Activated CD4-positive, alpha-beta T cell treated with anti-CD3 and anti-CD28 coated beads for 36 hours (primary cell): ENCODE measurements at regions not wholly inside any gene's neighbourhood (a gene's known extent, or its start where the extent isn't known, plus 50 kb on each side); places are given as distances from the start of the nearest gene placed in this dataset.

ENCODE experiments used
- ATAC-seq: fragments of 200-7000 bp; cut with Tn5 transposase; one replicate; pipeline ENCODE4 v1.10.0; 2021; ENCODE audit warnings: mild to moderate bottlenecking, moderate library complexity
- CTCF ChIA-PET: fragments of 350-600 bp; sonication (Branson Sonifier 250); formaldehyde crosslinking; loops from one replicate; lab custom pipeline; 2021; ENCODE audit warnings: antibody characterized with exemption; lab: Charles Lee
- POLR2A ChIA-PET: fragments of 350-600 bp; sonication (Branson Sonifier 250); formaldehyde crosslinking; loops from one replicate; lab custom pipeline; 2021; ENCODE audit warnings: antibody characterized with exemption, inconsistent platforms; lab: Charles Lee
- DNase-seq: peaks from one replicate; pipeline ENCODE4 v3.0.0-alpha.2; 2020
- H3K27ac Mint-ChIP-seq: one replicate; pipeline ENCODE4 v1.8.0; 2021; ENCODE audit warnings: mixed read lengths
- H3K27me3 Mint-ChIP-seq: one replicate; pipeline ENCODE4 v1.8.0; 2021; ENCODE audit warnings: mixed read lengths
- H3K36me3 Mint-ChIP-seq: one replicate; pipeline ENCODE4 v1.8.0; 2021; ENCODE audit warnings: low read depth, mixed read lengths
- H3K4me1 Mint-ChIP-seq: one replicate; pipeline ENCODE4 v1.8.0; 2021; ENCODE audit warnings: mixed read lengths
- H3K4me3 Mint-ChIP-seq: one replicate; pipeline ENCODE4 v1.8.0; 2021; ENCODE audit warnings: mild to moderate bottlenecking, moderate library complexity, mixed read lengths
- H3K9me3 Mint-ChIP-seq: one replicate; pipeline ENCODE4 v1.8.0; 2021; ENCODE audit warnings: low read depth, mixed read lengths
- intact Hi-C, 2 experiments: fragments of 100-400 bp; cut with DNase I in 1 of 2; cut with micrococcal nuclease in 1 of 2; formaldehyde crosslinking; loops; one replicate each; pipeline versions ENCODE4 v1.14.2 to v1.15.1; 2022 to 2024; cut with DNase I, micrococcal nuclease

GRCh38 chr13:82654861-82655855, 1227.1 kb downstream of the SLITRK1 start:
- ATAC-seq (no peak), DNase-seq (no peak)
- POLR2A ChIA-PET = no interaction called here
- no peaks in the 10 kb centered on the region for H3K36me3 Mint-ChIP-seq
- H3K4me1 Mint-ChIP-seq = no peaks in the 10 kb centered on the region
- no peaks in the 10 kb centered on the region for H3K9me3 Mint-ChIP-seq
- CTCF ChIA-PET = interaction anchor here (1.2 kb wide), 1 partner anchor 292 kb away, joined by 3 read pairs; no protein-coding TSS in a partner anchor
- no peak overlapping the region for H3K4me3 Mint-ChIP-seq
- no peaks in the 10 kb centered on the region for H3K27me3 Mint-ChIP-seq
- H3K27ac Mint-ChIP-seq = no peak overlapping the region
- intact Hi-C loops = no loop called here

GRCh38 chr13:82654143-82654542, 1228.1 kb downstream of the SLITRK1 start:
- POLR2A ChIA-PET = no interaction called here
- H3K27ac Mint-ChIP-seq = no peak overlapping the region
- H3K36me3 Mint-ChIP-seq = no peaks in the 10 kb centered on the region
- H3K4me1 Mint-ChIP-seq = no peaks in the 10 kb centered on the region
- no peak overlapping the region for H3K4me3 Mint-ChIP-seq
- intact Hi-C loops = no loop called here
- CTCF ChIA-PET = no interaction called here
- no peak for ATAC-seq
- no peak for DNase-seq
- no peaks in the 10 kb centered on the region for H3K27me3 Mint-ChIP-seq
- H3K9me3 Mint-ChIP-seq = no peaks in the 10 kb centered on the region

- DNase-seq (no peak), ATAC-seq (no peak)
- H3K27ac Mint-ChIP-seq = no peak overlapping the region
- no peaks in the 10 kb centered on the region for H3K36me3 Mint-ChIP-seq
- CTCF ChIA-PET = no interaction called here
- H3K4me1 Mint-ChIP-seq = no peaks in the 10 kb centered on the region
- intact Hi-C loops = no loop called here
- H3K27me3 Mint-ChIP-seq = no peaks in the 10 kb centered on the region
- POLR2A ChIA-PET = no interaction called here
- no peak overlapping the region for H3K4me3 Mint-ChIP-seq
- no peaks in the 10 kb centered on the region for H3K9me3 Mint-ChIP-seq
These were observed 1234.7 kb downstream of the SLITRK1 start for GRCh38 chr13:82647540-82647939.

GRCh38 chr13:82636119-82636518, 1246.2 kb downstream of the SLITRK1 start:
- intact Hi-C loops = no loop called here
- Mint-ChIP-seq H3K27ac (no peak overlapping the region), H3K36me3 (no peaks in the 10 kb centered on the region), H3K4me3 (no peak overlapping the region), H3K4me1 (no peaks in the 10 kb centered on the region), H3K27me3 (no peaks in the 10 kb centered on the region), H3K9me3 (peaks cover 6% of the 10 kb centered on the region)
- DNase-seq (no peak), ATAC-seq (no peak)
- ChIA-PET POLR2A (no interaction called here), CTCF (no interaction called here)

- no peaks in the 10 kb centered on the region for H3K27me3 Mint-ChIP-seq
- ATAC-seq (no peak), DNase-seq (no peak)
- CTCF ChIA-PET = no interaction called here
- H3K9me3 Mint-ChIP-seq = peaks cover 6% of the 10 kb centered on the region
- intact Hi-C loops = no loop called here
- no peaks in the 10 kb centered on the region for H3K36me3 Mint-ChIP-seq
- H3K4me3 Mint-ChIP-seq = no peak overlapping the region
- no peak overlapping the region for H3K27ac Mint-ChIP-seq
- POLR2A ChIA-PET = no interaction called here
- no peaks in the 10 kb centered on the region for H3K4me1 Mint-ChIP-seq
These were observed 1247.3 kb downstream of the SLITRK1 start for GRCh38 chr13:82634946-82635345.

- Mint-ChIP-seq H3K27ac (no peak overlapping the region), H3K9me3 (peaks cover 2% of the 10 kb centered on the region), H3K4me1 (no peaks in the 10 kb centered on the region), H3K36me3 (no peaks in the 10 kb centered on the region), H3K27me3 (no peaks in the 10 kb centered on the region), H3K4me3 (no peak overlapping the region)
- intact Hi-C loops = no loop called here
- CTCF ChIA-PET = no interaction called here
- ATAC-seq (no peak), DNase-seq (no peak)
- POLR2A ChIA-PET = no interaction called here
These were observed 1255.1 kb downstream of the SLITRK1 start for GRCh38 chr13:82627183-82627582.

- Mint-ChIP-seq H3K4me3 (no peak overlapping the region), H3K4me1 (no peaks in the 10 kb centered on the region), H3K27me3 (no peaks in the 10 kb centered on the region), H3K36me3 (no peaks in the 10 kb centered on the region), H3K27ac (no peak overlapping the region), H3K9me3 (peaks cover 2% of the 10 kb centered on the region)
- CTCF ChIA-PET = no interaction called here
- intact Hi-C loops = no loop called here
- POLR2A ChIA-PET = no interaction called here
- ATAC-seq (no peak), DNase-seq (no peak)
These were observed 1256.6 kb downstream of the SLITRK1 start for GRCh38 chr13:82625717-82626116.

- ChIA-PET POLR2A (no interaction called here), CTCF (no interaction called here)
- ATAC-seq (no peak), DNase-seq (no peak)
- intact Hi-C loops = no loop called here
- no peaks in the 10 kb centered on the region for H3K4me1 Mint-ChIP-seq
- no peaks in the 10 kb centered on the region for H3K27me3 Mint-ChIP-seq
- no peaks in the 10 kb centered on the region for H3K36me3 Mint-ChIP-seq
- no peak overlapping the region for H3K4me3 Mint-ChIP-seq
- no peak overlapping the region for H3K27ac Mint-ChIP-seq
- H3K9me3 Mint-ChIP-seq = peaks cover 2% of the 10 kb centered on the region
These were observed 1267.2 kb downstream of the SLITRK1 start for GRCh38 chr13:82615043-82615442.

GRCh38 chr13:82614086-82614485, 1268.2 kb downstream of the SLITRK1 start:
- intact Hi-C loops = no loop called here
- Mint-ChIP-seq H3K4me3 (no peak overlapping the region), H3K36me3 (no peaks in the 10 kb centered on the region), H3K27ac (no peak overlapping the region), H3K27me3 (no peaks in the 10 kb centered on the region), H3K9me3 (peaks cover 2% of the 10 kb centered on the region), H3K4me1 (no peaks in the 10 kb centered on the region)
- POLR2A ChIA-PET = no interaction called here
- DNase-seq = no peak
- CTCF ChIA-PET = no interaction called here
- no peak for ATAC-seq

- Mint-ChIP-seq H3K27ac (no peak overlapping the region), H3K9me3 (peaks cover 18% of the 10 kb centered on the region), H3K4me3 (no peak overlapping the region), H3K27me3 (no peaks in the 10 kb centered on the region), H3K36me3 (no peaks in the 10 kb centered on the region), H3K4me1 (no peaks in the 10 kb centered on the region)
- DNase-seq (no peak), ATAC-seq (no peak)
- POLR2A ChIA-PET = no interaction called here
- CTCF ChIA-PET = no interaction called here
- intact Hi-C loops = no loop called here
These were observed 1276.3 kb downstream of the SLITRK1 start for GRCh38 chr13:82606008-82606407.

GRCh38 chr13:82597747-82598146, 1284.5 kb downstream of the SLITRK1 start:
- ATAC-seq (no peak), DNase-seq (no peak)
- H3K4me1 Mint-ChIP-seq = no peaks in the 10 kb centered on the region
- no peaks in the 10 kb centered on the region for H3K27me3 Mint-ChIP-seq
- H3K9me3 Mint-ChIP-seq = peaks cover 12% of the 10 kb centered on the region
- H3K4me3 Mint-ChIP-seq = no peak overlapping the region
- ChIA-PET CTCF (no interaction called here), POLR2A (no interaction called here)
- no peak overlapping the region for H3K27ac Mint-ChIP-seq
- intact Hi-C loops = no loop called here
- no peaks in the 10 kb centered on the region for H3K36me3 Mint-ChIP-seq

- Mint-ChIP-seq H3K27ac (no peak overlapping the region), H3K27me3 (no peaks in the 10 kb centered on the region), H3K4me1 (no peaks in the 10 kb centered on the region), H3K36me3 (no peaks in the 10 kb centered on the region), H3K4me3 (no peak overlapping the region), H3K9me3 (peaks cover 14% of the 10 kb centered on the region)
- DNase-seq = no peak
- ChIA-PET POLR2A (no interaction called here), CTCF (no interaction called here)
- intact Hi-C loops = no loop called here
- ATAC-seq = no peak
These were observed 1289.0 kb downstream of the SLITRK1 start for GRCh38 chr13:82593239-82593638.
